Heart left ventricle (tissue), 16 donors: ENCODE measurements at regions not wholly inside any gene's neighbourhood (a gene's known extent, or its start where the extent isn't known, plus 50 kb on each side); places are given as distances from the start of the nearest gene placed in this dataset.

Experiments used
- ATAC-seq, 4 donors: fragments of 200-7000 bp; cut with Tn5 transposase; one replicate each; pipeline ENCODE4 v1.9.1; 2020 to 2022; ENCODE audit warnings: moderate library complexity in 4 of 4, mild to moderate bottlenecking in 3 of 4, moderate number of reproducible peaks in 1 of 4
- DNase-seq, 5 donors: peaks; one replicate each; pipeline ENCODE4 v3.0.0-alpha.2; 2020
- H3K27ac ChIP-seq, 12 donors: fragments of 200-600 bp; sonication (generic) in 4 of 12; one replicate each; pipeline versions ENCODE4 v1.5.0 to v1.8.0; 2016 to 2022; ENCODE audit warnings: mild to moderate bottlenecking in 2 of 12
- H3K27me3 ChIP-seq, 9 donors: fragments of 200-600 bp; sonication (generic) in 2 of 9; one replicate each; pipeline versions ENCODE4 v1.5.1 to v1.8.0; 2016 to 2022; ENCODE audit warnings: mild to moderate bottlenecking in 3 of 9
- H3K36me3 ChIP-seq, 9 donors: fragments of 200-600 bp; sonication (generic) in 2 of 9; one replicate each; pipeline versions ENCODE4 v1.5.0 to v1.8.0; 2018 to 2022; ENCODE audit warnings: mild to moderate bottlenecking in 2 of 9
- H3K4me1 ChIP-seq, 12 donors: fragments of 200-600 bp; sonication (generic) in 4 of 12; one replicate each; pipeline versions ENCODE4 v1.5.0 to v1.8.0; 2016 to 2022; ENCODE audit warnings: mild to moderate bottlenecking in 3 of 12
- H3K4me3 ChIP-seq, 12 donors: fragments of 200-600 bp; sonication (generic) in 4 of 12; one replicate each; pipeline versions ENCODE4 v1.5.0 to v1.8.0; 2017 to 2022; ENCODE audit warnings: mild to moderate bottlenecking in 9 of 12, moderate library complexity in 4 of 12
- H3K9me3 ChIP-seq, 12 donors: fragments of 200-600 bp; sonication (generic) in 4 of 12; one replicate each; pipeline versions ENCODE4 v1.5.0 to v1.8.0; 2016 to 2022; ENCODE audit warnings: mild to moderate bottlenecking in 1 of 12
- CTCF ChIP-seq, 12 donors: fragments of 200-600 bp; sonication (generic) in 4 of 12; IDR thresholded peaks; one replicate each; pipeline versions ENCODE4 v1.5.0 to v1.8.0; 2018 to 2022; ENCODE audit warnings: antibody characterized with exemption in 12 of 12, mild to moderate bottlenecking in 5 of 12
- POLR2A ChIP-seq, 2 donors: fragments of 450-650 bp; IDR thresholded peaks; one replicate each; pipeline ENCODE4 v1.6.1; 2017; ENCODE audit warnings: antibody characterized with exemption in 2 of 2, mild to moderate bottlenecking in 2 of 2, moderate library complexity in 2 of 2
- WGBS, 4 donors: extraction: QIAGEN DNeasy Blood & Tissue Kit in 2 of 4; methylation state at CpG; one replicate each; pipeline versions ENCODE4 v1.1.5 to v1.1.7; 2013 to 2018; 5-methylcytosine and 5-hydroxymethylcytosine counted together
- intact Hi-C, 10 donors: fragments of 100-400 bp; cut with DNase I; formaldehyde crosslinking; loops; one replicate each; pipeline versions ENCODE4 v1.11.1 to v1.14.2; 2022
- donor health status: ischemic (EF 13 %, LVEDD 7.1; RV severe dilation, severe dysfunction).
- donor health status: healthy with polysubstance abuse.
- donor health status: DM: no; HTN: yes; CAD: no.
- donor health status: DM: no; HTN: no; CAD: no.
- donor health status: ischemic (EF 25% LVEDD 6.9; RV normal size, moderate dysfunction).
- donor health status: ischemic (EF 25% LVEDD 5.7; RV mildly dilated, moderate dysfunction).
- donor health status: healthy.
- donor health status: DM: yes; HTN: yes; CAD: no.
- donor health status: ischemic (EF 35%, LVEDD 5.7; RV mildly dilated, moderate dysfunction).
- donor health status: nonischemic (EF 11% LVEDD 7.7; RV severe dilation, severe dysfunction).
- donor health status: DM: yes; HTN: yes; CAD: no.
- donor health status: PGD.
- donor health status: ischemic (EF 29% LVEDD 5.4; RV normal size, mild dysfunction).
- donor health status: nonischemic (EF 23%, LVEDD 6.1; RV moderate dilation, normal function).

GRCh38 chr18:75898651-75899050, 471.1 kb upstream of the SMIM21 start:
- TF ChIP-seq CTCF (IDR thresholded peaks at IDR 0.05) (no peak), POLR2A (IDR thresholded peaks at IDR 0.05) (no peak)
- 42 to 51% (median 47%) methylated on average over 4 of the region's 4 CpGs for WGBS, 4 donors
- H3K9me3 ChIP-seq, result no peaks in the 10 kb centered on the region
- no peaks in the 10 kb centered on the region for H3K36me3 ChIP-seq
- H3K27ac ChIP-seq, result no peak overlapping the region
- no peak for ATAC-seq
- no peak for DNase-seq
- no peaks in the 10 kb centered on the region for H3K4me1 ChIP-seq
- no peak overlapping the region for H3K4me3 ChIP-seq
- intact Hi-C loops, result no loop called here
- no peaks in the 10 kb centered on the region for H3K27me3 ChIP-seq

GRCh38 chr18:75897386-75897785, 469.9 kb upstream of the SMIM21 start:
- Histone ChIP-seq H3K4me3 (no peak overlapping the region), H3K27ac (no peak overlapping the region), H3K36me3 (no peaks in the 10 kb centered on the region), H3K9me3 (no peaks in the 10 kb centered on the region), H3K27me3 (no peaks in the 10 kb centered on the region), H3K4me1 (no peaks in the 10 kb centered on the region)
- ATAC-seq (no peak), DNase-seq (no peak)
- 86 to 96% (median 88%) methylated on average over 7 of the region's 7 CpGs for WGBS, 4 donors
- intact Hi-C loops, result no loop called here
- TF ChIP-seq CTCF (IDR thresholded peaks at IDR 0.05), result no peak
- TF ChIP-seq POLR2A (IDR thresholded peaks at IDR 0.05), result no peak

- WGBS, 4 donors, result 24 to 36% (median 31%) methylated on average over 5 of the region's 5 CpGs
- no peak for DNase-seq
- no peak for ATAC-seq
- H3K9me3 ChIP-seq, result no peaks in the 10 kb centered on the region
- H3K4me3 ChIP-seq, result no peak overlapping the region
- TF ChIP-seq POLR2A (IDR thresholded peaks at IDR 0.05), result no peak
- no peak for TF ChIP-seq CTCF (IDR thresholded peaks at IDR 0.05)
- H3K27ac ChIP-seq, result no peak overlapping the region
- no peaks in the 10 kb centered on the region for H3K4me1 ChIP-seq
- intact Hi-C loops, result no loop called here
- H3K36me3 ChIP-seq, result no peaks in the 10 kb centered on the region
- no peaks in the 10 kb centered on the region for H3K27me3 ChIP-seq
Measured at GRCh38 chr18:75896865-75897264, 469.4 kb upstream of the SMIM21 start.

- Histone ChIP-seq H3K4me1 (no peaks in the 10 kb centered on the region), H3K9me3 (no peaks in the 10 kb centered on the region), H3K4me3 (no peak overlapping the region), H3K27ac (no peak overlapping the region), H3K27me3 (no peaks in the 10 kb centered on the region), H3K36me3 (no peaks in the 10 kb centered on the region)
- intact Hi-C loops, result no loop called here
- no peak for ATAC-seq
- 87 to 92% (median 89%) methylated on average over 4 of the region's 4 CpGs for WGBS, 4 donors
- no peak for DNase-seq
- TF ChIP-seq CTCF (IDR thresholded peaks at IDR 0.05), result no peak
- TF ChIP-seq POLR2A (IDR thresholded peaks at IDR 0.05), result no peak
Measured at GRCh38 chr18:75895135-75895534, 467.6 kb upstream of the SMIM21 start.
